Large intestine (tissue), 3 donors: ENCODE measurements at regions not wholly inside any gene's neighbourhood (a gene's known extent, or its start where the extent isn't known, plus 50 kb on each side); places are given as distances from the start of the nearest gene placed in this dataset.

ENCODE experiments used
- DNase-seq, 2 donors: peaks; one replicate each; pipeline versions ENCODE4 v3.0.0 to v3.0.0-alpha.2; 2013
- H3K27ac ChIP-seq: one replicate; pipeline ENCODE4 v1.5.1; 2013; ENCODE audit warnings: low read length
- H3K27me3 ChIP-seq: 2 replicates; pipeline ENCODE4 v1.6.1; 2013; ENCODE audit warnings: low read length; ENCODE audit not compliant: control insufficient read depth, insufficient read depth
- H3K36me3 ChIP-seq: 2 replicates; pipeline ENCODE4 v1.6.1; 2013; ENCODE audit warnings: low read length; ENCODE audit not compliant: control insufficient read depth, insufficient read depth
- H3K4me1 ChIP-seq: one replicate; pipeline ENCODE4 v1.6.1; 2013; ENCODE audit warnings: low read length; ENCODE audit not compliant: control insufficient read depth, insufficient read depth
- H3K4me3 ChIP-seq: one replicate; pipeline ENCODE4 v1.5.1; 2013; ENCODE audit warnings: low read length
- H3K9me3 ChIP-seq: one replicate; pipeline ENCODE4 v1.6.1; 2013; ENCODE audit warnings: mild to moderate bottlenecking, low read depth, low read length, moderate library complexity; ENCODE audit not compliant: control insufficient read depth
- WGBS: methylation state at CpG from one replicate; pipeline ENCODE4 v1.1.5; 2013; ENCODE audit warnings: low lambda C conversion rate; ENCODE audit not compliant: insufficient coverage; 5-methylcytosine and 5-hydroxymethylcytosine counted together

- no peaks in the 10 kb centered on the region for H3K36me3 ChIP-seq
- H3K4me3 ChIP-seq: no peak overlapping the region
- no peak overlapping the region for H3K27ac ChIP-seq
- H3K27me3 ChIP-seq: no peaks in the 10 kb centered on the region
- DNase-seq: no peak
- WGBS: no CpG with 5 or more reads among the region's 2 CpGs
- no peaks in the 10 kb centered on the region for H3K9me3 ChIP-seq
- H3K4me1 ChIP-seq: no peaks in the 10 kb centered on the region
Observed at GRCh38 chr7:67705850-67706249, 709.2 kb downstream of the TYW1 start.

GRCh38 chr7:67711706-67712105, 715.1 kb downstream of the TYW1 start:
- Histone ChIP-seq H3K36me3 (no peaks in the 10 kb centered on the region), H3K27ac (no peak overlapping the region), H3K9me3 (no peaks in the 10 kb centered on the region), H3K27me3 (no peaks in the 10 kb centered on the region), H3K4me1 (no peaks in the 10 kb centered on the region), H3K4me3 (no peak overlapping the region)
- DNase-seq: no peak
- 83% methylated on average over 1 of the region's 6 CpGs for WGBS

GRCh38 chr7:67713451-67714056, 716.9 kb downstream of the TYW1 start:
- no peaks in the 10 kb centered on the region for H3K27me3 ChIP-seq
- H3K36me3 ChIP-seq: no peaks in the 10 kb centered on the region
- no peak for DNase-seq
- H3K9me3 ChIP-seq: no peaks in the 10 kb centered on the region
- H3K4me3 ChIP-seq: no peak overlapping the region
- H3K27ac ChIP-seq: no peak overlapping the region
- no peaks in the 10 kb centered on the region for H3K4me1 ChIP-seq
- WGBS: 78% methylated on average over 7 of the region's 13 CpGs

- Histone ChIP-seq H3K36me3 (no peaks in the 10 kb centered on the region), H3K9me3 (no peaks in the 10 kb centered on the region), H3K4me3 (no peak overlapping the region), H3K27me3 (no peaks in the 10 kb centered on the region), H3K4me1 (no peaks in the 10 kb centered on the region), H3K27ac (no peak overlapping the region)
- no CpG with 5 or more reads among the region's 2 CpGs for WGBS
- no peak for DNase-seq
Observed at GRCh38 chr7:67716729-67717128, 720.1 kb downstream of the TYW1 start.

GRCh38 chr7:67723591-67723990, 727.0 kb downstream of the TYW1 start:
- Histone ChIP-seq H3K4me1 (no peaks in the 10 kb centered on the region), H3K27me3 (no peaks in the 10 kb centered on the region)
- no CpG with 5 or more reads among the region's 3 CpGs for WGBS

GRCh38 chr7:67724435-67724834, 727.8 kb downstream of the TYW1 start:
- Histone ChIP-seq H3K4me1 (no peaks in the 10 kb centered on the region), H3K36me3 (no peaks in the 10 kb centered on the region), H3K4me3 (no peak overlapping the region), H3K9me3 (no peaks in the 10 kb centered on the region), H3K27ac (no peak overlapping the region), H3K27me3 (no peaks in the 10 kb centered on the region)
- WGBS: no CpG with 5 or more reads among the region's 5 CpGs
- DNase-seq: no peak

More at GRCh38 chr7:67723591-67723990, 727.0 kb downstream of the TYW1 start:
- H3K36me3 ChIP-seq: no peaks in the 10 kb centered on the region
- H3K4me3 ChIP-seq: no peak overlapping the region
- H3K9me3 ChIP-seq: no peaks in the 10 kb centered on the region
- DNase-seq: no peak
- H3K27ac ChIP-seq: no peak overlapping the region

- Histone ChIP-seq H3K4me3 (no peak overlapping the region), H3K36me3 (no peaks in the 10 kb centered on the region), H3K27me3 (no peaks in the 10 kb centered on the region), H3K4me1 (no peaks in the 10 kb centered on the region), H3K9me3 (no peaks in the 10 kb centered on the region), H3K27ac (no peak overlapping the region)
- no peak for DNase-seq
- WGBS: 100% methylated on average over 1 of the region's 2 CpGs
Observed at GRCh38 chr7:67724955-67725354, 728.3 kb downstream of the TYW1 start.

GRCh38 chr7:67725423-67725822, 728.8 kb downstream of the TYW1 start:
- DNase-seq: no peak
- 50% methylated on average over 1 of the region's 3 CpGs for WGBS
- no peaks in the 10 kb centered on the region for H3K9me3 ChIP-seq
- no peaks in the 10 kb centered on the region for H3K4me1 ChIP-seq
- H3K36me3 ChIP-seq: no peaks in the 10 kb centered on the region
- H3K27me3 ChIP-seq: no peaks in the 10 kb centered on the region
- no peak overlapping the region for H3K27ac ChIP-seq
- H3K4me3 ChIP-seq: no peak overlapping the region

GRCh38 chr7:67729771-67730170, 733.1 kb downstream of the TYW1 start:
- Histone ChIP-seq H3K4me3 (no peak overlapping the region), H3K36me3 (no peaks in the 10 kb centered on the region), H3K9me3 (no peaks in the 10 kb centered on the region), H3K27me3 (no peaks in the 10 kb centered on the region), H3K4me1 (no peaks in the 10 kb centered on the region), H3K27ac (no peak overlapping the region)
- DNase-seq: no peak
- 75% methylated on average over 1 of the region's 7 CpGs for WGBS

GRCh38 chr7:67731704-67732103, 735.1 kb downstream of the TYW1 start:
- WGBS: no CpG with 5 or more reads among the region's 2 CpGs
- Histone ChIP-seq H3K27me3 (no peaks in the 10 kb centered on the region), H3K4me3 (no peak overlapping the region), H3K9me3 (no peaks in the 10 kb centered on the region), H3K27ac (no peak overlapping the region), H3K36me3 (no peaks in the 10 kb centered on the region), H3K4me1 (no peaks in the 10 kb centered on the region)
- no peak for DNase-seq

- Histone ChIP-seq H3K27me3 (no peaks in the 10 kb centered on the region), H3K27ac (no peak overlapping the region), H3K4me1 (no peaks in the 10 kb centered on the region), H3K4me3 (no peak overlapping the region), H3K9me3 (no peaks in the 10 kb centered on the region), H3K36me3 (no peaks in the 10 kb centered on the region)
- no peak for DNase-seq
- 100% methylated on average over 1 of the region's 1 CpG for WGBS
Observed at GRCh38 chr7:67732898-67733297, 736.3 kb downstream of the TYW1 start.
